ENCODE measurements at regions not wholly inside any gene's neighbourhood (a gene's known extent, or its start where the extent isn't known, plus 50 kb on each side); places are given as distances from the start of the nearest gene placed in this dataset.
"Not testable (repeated sequence)": the region's sequence is repeated elsewhere in the genome, so short reads cannot be mapped to it uniquely, and the experiment has no call there.

- H3K27ac Mint-ChIP-seq = no peak overlapping the region
- H3K9me3 Mint-ChIP-seq = peaks cover 4% of the 10 kb centered on the region
- POLR2A ChIA-PET = no interaction called here
- CTCF ChIA-PET = interaction anchor here (1.8 kb wide), 1 partner anchor 10 kb away, joined by 8 read pairs; no protein-coding TSS in a partner anchor
- H3K4me3 Mint-ChIP-seq = no peak overlapping the region
- ATAC-seq (no peak), DNase-seq (no peak)
- no peaks in the 10 kb centered on the region for H3K36me3 Mint-ChIP-seq (ENCODE audit: low read depth)
- no peaks in the 10 kb centered on the region for H3K4me1 Mint-ChIP-seq (ENCODE audit: low read depth)
- intact Hi-C loops (cut with micrococcal nuclease) = no loop called here
- TF ChIP-seq CTCF (IDR thresholded peaks at IDR 0.05) = no peak
- peaks cover 3% of the 10 kb centered on the region for H3K27me3 Mint-ChIP-seq
These were observed 68.8 kb upstream of the MYO3A start for GRCh38 chr10:25865267-25865666.

DNA sequence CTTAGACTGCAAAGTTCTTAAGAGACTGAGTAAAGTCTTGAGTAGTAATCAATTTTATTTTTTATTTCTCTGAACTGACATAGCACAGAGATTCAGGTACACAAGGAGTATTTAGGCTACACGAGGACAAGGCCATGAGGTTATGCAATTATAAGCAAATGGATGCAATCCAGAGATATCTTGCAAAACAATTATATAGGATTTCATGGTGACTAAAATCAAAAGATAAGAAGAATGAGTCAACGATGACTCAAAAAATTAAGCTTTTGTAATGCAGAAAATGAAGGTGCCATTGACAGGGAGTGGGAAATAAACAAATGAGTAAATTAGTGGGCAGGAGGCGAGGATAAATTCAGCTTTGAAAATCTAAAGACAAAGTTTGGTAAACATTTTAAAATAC, 66.7 kb upstream of the MYO3A start:
- Mint-ChIP-seq H3K27me3 (no peaks in the 10 kb centered on the region), H3K9me3 (peaks cover 6% of the 10 kb centered on the region), H3K36me3 (ENCODE audit: low read depth) (no peaks in the 10 kb centered on the region), H3K27ac (no peak overlapping the region), H3K4me3 (no peak overlapping the region), H3K4me1 (ENCODE audit: low read depth) (no peaks in the 10 kb centered on the region)
- ChIA-PET CTCF (interaction anchor here (1.8 kb wide), 1 partner anchor 8 kb away, joined by 8 read pairs; no protein-coding TSS in a partner anchor), POLR2A (no interaction called here)
- DNase-seq (no peak), ATAC-seq (no peak)
- TF ChIP-seq CTCF (IDR thresholded peaks at IDR 0.05) = no peak
- intact Hi-C loops (cut with micrococcal nuclease) = no loop called here

- ChIA-PET POLR2A (no interaction called here), CTCF (no interaction called here)
- intact Hi-C loops (cut with micrococcal nuclease) = no loop called here
- Mint-ChIP-seq H3K27ac (no peak overlapping the region), H3K4me1 (ENCODE audit: low read depth) (no peaks in the 10 kb centered on the region), H3K9me3 (peaks cover 4% of the 10 kb centered on the region), H3K36me3 (ENCODE audit: low read depth) (no peaks in the 10 kb centered on the region), H3K27me3 (peaks cover 5% of the 10 kb centered on the region), H3K4me3 (no peak overlapping the region)
- no peak for DNase-seq
- TF ChIP-seq CTCF (IDR thresholded peaks at IDR 0.05) = no peak
- ATAC-seq = no peak
These were observed 64.9 kb upstream of the MYO3A start for GRCh38 chr10:25869067-25869591.

GRCh38 chr10:25869609-25870008, 64.4 kb upstream of the MYO3A start:
- H3K36me3 Mint-ChIP-seq (ENCODE audit: low read depth) = no peaks in the 10 kb centered on the region
- H3K27ac Mint-ChIP-seq = no peak overlapping the region
- ChIA-PET CTCF (no interaction called here), POLR2A (no interaction called here)
- TF ChIP-seq CTCF (IDR thresholded peaks at IDR 0.05) = no peak
- DNase-seq (no peak), ATAC-seq (no peak)
- H3K4me1 Mint-ChIP-seq (ENCODE audit: low read depth) = no peaks in the 10 kb centered on the region
- peaks cover 1% of the 10 kb centered on the region for H3K9me3 Mint-ChIP-seq
- H3K27me3 Mint-ChIP-seq = peaks cover 5% of the 10 kb centered on the region
- intact Hi-C loops (cut with micrococcal nuclease) = no loop called here
- no peak overlapping the region for H3K4me3 Mint-ChIP-seq

- intact Hi-C loops (cut with micrococcal nuclease) = not testable (repeated sequence)
These were observed 59.6 kb upstream of the MYO3A start for GRCh38 chr10:25874402-25874801.

More at GRCh38 chr10:25874402-25874801, 59.6 kb upstream of the MYO3A start:
- POLR2A ChIA-PET; H3K36me3 Mint-ChIP-seq (ENCODE audit: low read depth); ATAC-seq; DNase-seq; H3K4me1 Mint-ChIP-seq (ENCODE audit: low read depth); H3K9me3 Mint-ChIP-seq; H3K27ac Mint-ChIP-seq; H3K4me3 Mint-ChIP-seq; H3K27me3 Mint-ChIP-seq: not testable (repeated sequence)
- CTCF ChIA-PET = interaction anchor here (1.0 to 2.3 kb wide), 7 partner anchors 17 to 405 kb away, joined by 3 to 14 read pairs (median 6); no protein-coding TSS in a partner anchor
